Peyer's patch (tissue), 4 donors: ENCODE measurements at regions not wholly inside any gene's neighbourhood (a gene's known extent, or its start where the extent isn't known, plus 50 kb on each side); places are given as distances from the start of the nearest gene placed in this dataset.

ENCODE experiments used
- DNase-seq, 3 donors: peaks; one replicate each; pipeline ENCODE4 v3.0.0-alpha.2; 2017 to 2019
- H3K27ac ChIP-seq, 4 donors: fragments of 200-600 bp; sonication (generic); one replicate each; pipeline ENCODE4 v1.5.1; 2016 to 2019
- H3K27me3 ChIP-seq, 2 donors: fragments of 200-600 bp; sonication (generic); one replicate each; pipeline ENCODE4 v1.5.1; 2019
- H3K36me3 ChIP-seq, 3 donors: fragments of 200-600 bp; sonication (generic); one replicate each; pipeline ENCODE4 v1.5.1; 2016 to 2019
- H3K4me1 ChIP-seq, 4 donors: fragments of 200-600 bp; sonication (generic); one replicate each; pipeline ENCODE4 v1.5.1; 2016 to 2019
- H3K4me3 ChIP-seq, 4 donors: fragments of 200-600 bp; sonication (generic); 1 replicate in 3 of 4; 2 replicates in 1 of 4; pipeline ENCODE4 v1.5.1; 2016 to 2019; ENCODE audit warnings: mild to moderate bottlenecking in 1 of 4
- H3K9me3 ChIP-seq, 4 donors: fragments of 200-600 bp; sonication (generic); one replicate each; pipeline ENCODE4 v1.5.1; 2016 to 2019; ENCODE audit warnings: mild to moderate bottlenecking in 1 of 4
- POLR2A ChIP-seq, 2 donors: fragments of 450-650 bp; IDR thresholded peaks; one replicate each; pipeline ENCODE4 v1.5.1; 2017; ENCODE audit warnings: antibody characterized with exemption in 2 of 2, mild to moderate bottlenecking in 2 of 2, moderate library complexity in 2 of 2
- TF ChIP-seq, protein P1 (sequence below), 6 experiments: fragments of 450-650 bp in 4 of 6; fragments of 200-600 bp in 2 of 6; sonication (generic) in 1 of 6; IDR thresholded peaks; one replicate each; pipeline ENCODE4 v1.5.1; 2017 to 2019; ENCODE audit warnings: antibody characterized with exemption in 6 of 6, mild to moderate bottlenecking in 3 of 6, moderate library complexity in 1 of 6

DNA sequence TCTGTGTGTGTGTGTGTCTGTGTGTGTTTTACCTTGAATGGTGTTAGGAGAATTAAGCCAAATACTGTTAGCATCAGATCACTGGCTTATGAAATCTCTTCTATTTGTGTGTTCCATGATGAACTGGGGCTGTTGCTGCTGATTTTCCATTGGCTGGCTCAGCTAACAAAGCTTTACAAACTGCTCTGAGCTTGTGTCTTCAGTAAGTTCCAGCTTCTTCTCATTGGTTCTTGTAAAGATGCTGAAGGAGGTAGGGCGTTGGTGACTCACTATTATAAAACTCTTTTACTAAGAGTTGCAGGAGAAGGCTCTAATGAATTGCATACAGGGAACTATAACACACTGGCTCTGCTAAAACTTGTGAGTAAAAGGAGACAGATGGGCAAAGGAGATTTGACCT is 136.4 kb upstream of the PRKCQ start:
- DNase-seq = no peak

GRCh38 chr10:6713716-6714115 is 133.6 kb upstream of the PRKCQ start:
- TF ChIP-seq, protein P1, sequence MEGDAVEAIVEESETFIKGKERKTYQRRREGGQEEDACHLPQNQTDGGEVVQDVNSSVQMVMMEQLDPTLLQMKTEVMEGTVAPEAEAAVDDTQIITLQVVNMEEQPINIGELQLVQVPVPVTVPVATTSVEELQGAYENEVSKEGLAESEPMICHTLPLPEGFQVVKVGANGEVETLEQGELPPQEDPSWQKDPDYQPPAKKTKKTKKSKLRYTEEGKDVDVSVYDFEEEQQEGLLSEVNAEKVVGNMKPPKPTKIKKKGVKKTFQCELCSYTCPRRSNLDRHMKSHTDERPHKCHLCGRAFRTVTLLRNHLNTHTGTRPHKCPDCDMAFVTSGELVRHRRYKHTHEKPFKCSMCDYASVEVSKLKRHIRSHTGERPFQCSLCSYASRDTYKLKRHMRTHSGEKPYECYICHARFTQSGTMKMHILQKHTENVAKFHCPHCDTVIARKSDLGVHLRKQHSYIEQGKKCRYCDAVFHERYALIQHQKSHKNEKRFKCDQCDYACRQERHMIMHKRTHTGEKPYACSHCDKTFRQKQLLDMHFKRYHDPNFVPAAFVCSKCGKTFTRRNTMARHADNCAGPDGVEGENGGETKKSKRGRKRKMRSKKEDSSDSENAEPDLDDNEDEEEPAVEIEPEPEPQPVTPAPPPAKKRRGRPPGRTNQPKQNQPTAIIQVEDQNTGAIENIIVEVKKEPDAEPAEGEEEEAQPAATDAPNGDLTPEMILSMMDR (IDR thresholded peaks at IDR 0.05) = no peak
- TF ChIP-seq POLR2A (IDR thresholded peaks at IDR 0.05) = no peak
- Histone ChIP-seq H3K36me3 (no peaks in the 10 kb centered on the region), H3K9me3 (no peaks in the 10 kb centered on the region), H3K27ac (no peak overlapping the region), H3K4me3 (no peak overlapping the region), H3K27me3 (no peaks in the 10 kb centered on the region), H3K4me1 (no peaks in the 10 kb centered on the region)
- no peak for DNase-seq

More for the DNA sequence above, 136.4 kb upstream of the PRKCQ start:
- H3K36me3 ChIP-seq = no peaks in the 10 kb centered on the region
- no peak overlapping the region for H3K27ac ChIP-seq
- no peak overlapping the region for H3K4me3 ChIP-seq
- H3K4me1 ChIP-seq = no peaks in the 10 kb centered on the region
- TF ChIP-seq POLR2A (IDR thresholded peaks at IDR 0.05) = no peak
- TF ChIP-seq, protein P1 (IDR thresholded peaks at IDR 0.05) = no peak
- H3K9me3 ChIP-seq = no peaks in the 10 kb centered on the region
- H3K27me3 ChIP-seq = no peaks in the 10 kb centered on the region

DNA sequence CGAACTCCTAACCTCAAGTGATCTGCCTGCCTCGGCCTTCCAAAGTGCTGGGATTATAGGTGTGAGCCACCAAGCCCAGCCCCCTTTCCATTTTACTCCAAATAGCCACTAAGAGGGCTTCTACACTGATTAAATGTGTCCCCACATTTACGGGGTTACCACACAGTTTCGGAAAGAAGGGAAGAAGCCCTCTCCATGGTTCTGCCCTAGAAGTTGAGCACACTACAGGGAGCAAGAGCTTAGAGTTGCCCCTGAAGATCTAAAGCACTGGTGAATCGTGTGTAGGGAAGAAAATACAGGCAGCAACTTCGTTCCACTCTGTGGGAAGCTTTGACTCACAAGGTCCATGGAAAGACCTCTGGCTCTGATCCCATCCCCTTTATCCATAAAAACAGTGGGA is 133.0 kb upstream of the PRKCQ start:
- H3K36me3 ChIP-seq = no peaks in the 10 kb centered on the region
- TF ChIP-seq POLR2A (IDR thresholded peaks at IDR 0.05) = no peak
- TF ChIP-seq, protein P1 (IDR thresholded peaks at IDR 0.05) = no peak
- H3K9me3 ChIP-seq = no peaks in the 10 kb centered on the region
- no peaks in the 10 kb centered on the region for H3K27me3 ChIP-seq
- no peaks in the 10 kb centered on the region for H3K4me1 ChIP-seq
- no peak for DNase-seq
- no peak overlapping the region for H3K27ac ChIP-seq
- H3K4me3 ChIP-seq = no peak overlapping the region

- Histone ChIP-seq H3K9me3 (no peaks in the 10 kb centered on the region), H3K4me3 (no peak overlapping the region), H3K27ac (no peak overlapping the region), H3K27me3 (no peaks in the 10 kb centered on the region), H3K4me1 (no peaks in the 10 kb centered on the region), H3K36me3 (no peaks in the 10 kb centered on the region)
- DNase-seq = no peak
- TF ChIP-seq POLR2A (IDR thresholded peaks at IDR 0.05) = no peak
- TF ChIP-seq, protein P1 (IDR thresholded peaks at IDR 0.05) = no peak
These were observed 131.8 kb upstream of the PRKCQ start for GRCh38 chr10:6711881-6712280.

DNA sequence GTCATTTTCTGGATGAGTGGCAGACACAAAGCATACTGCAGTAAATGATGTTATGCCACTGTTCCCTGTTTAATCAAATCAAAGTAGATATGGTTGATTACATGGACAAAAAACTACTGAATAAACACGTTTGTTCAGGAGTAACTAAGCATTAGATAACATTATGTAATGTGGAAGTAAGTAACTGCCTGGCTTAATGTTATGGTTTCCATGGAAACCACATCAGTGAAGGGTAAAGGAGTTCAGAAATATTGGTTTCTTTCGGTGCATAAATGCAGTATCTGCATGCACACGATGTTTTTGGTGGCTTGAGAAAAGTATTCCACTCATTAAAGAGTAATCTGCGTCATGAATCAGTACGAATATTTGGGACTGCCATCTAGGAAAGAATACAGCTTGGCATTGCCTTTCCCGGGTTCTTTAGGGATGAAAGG is 131.3 kb upstream of the PRKCQ start:
- no peaks in the 10 kb centered on the region for H3K36me3 ChIP-seq
- no peak overlapping the region for H3K4me3 ChIP-seq
- H3K4me1 ChIP-seq = no peaks in the 10 kb centered on the region
- no peak for DNase-seq
- TF ChIP-seq POLR2A (IDR thresholded peaks at IDR 0.05) = no peak
- TF ChIP-seq, protein P1 (IDR thresholded peaks at IDR 0.05) = no peak
- no peaks in the 10 kb centered on the region for H3K27me3 ChIP-seq
- H3K9me3 ChIP-seq = no peaks in the 10 kb centered on the region
- H3K27ac ChIP-seq = no peak overlapping the region

DNA sequence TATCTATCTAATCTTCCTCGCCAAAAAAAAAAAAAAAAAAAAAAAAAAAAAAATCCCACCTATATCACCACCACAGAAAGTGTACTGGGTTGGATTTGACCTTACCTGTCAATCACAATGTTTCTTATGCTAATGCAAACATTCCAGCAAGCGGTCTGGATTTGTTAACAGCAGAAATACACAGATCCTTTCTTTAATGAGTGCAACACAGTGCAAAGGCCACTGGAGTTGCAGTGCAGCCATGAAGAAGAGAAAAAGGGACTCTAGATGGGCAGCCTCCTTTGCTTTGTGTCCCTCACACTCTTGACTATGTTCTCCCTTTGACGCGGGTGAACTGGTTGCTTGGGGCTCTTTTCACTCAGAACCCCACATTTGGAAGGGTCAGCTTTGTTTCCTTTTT is 127.3 kb upstream of the PRKCQ start:
- Histone ChIP-seq H3K27ac (no peak overlapping the region), H3K9me3 (no peaks in the 10 kb centered on the region), H3K27me3 (no peaks in the 10 kb centered on the region), H3K4me1 (no peaks in the 10 kb centered on the region), H3K4me3 (no peak overlapping the region), H3K36me3 (no peaks in the 10 kb centered on the region)
- no peak for DNase-seq
- TF ChIP-seq, protein P1 (IDR thresholded peaks at IDR 0.05) = no peak
- TF ChIP-seq POLR2A (IDR thresholded peaks at IDR 0.05) = no peak
